SKM-1 treated with dmso at 0.1 percent for 144 hours (cell line): ENCODE measurements at regions not wholly inside any gene's neighbourhood (a gene's known extent, or its start where the extent isn't known, plus 50 kb on each side); places are given as distances from the start of the nearest gene placed in this dataset.
"Not testable (repeated sequence)": the region's sequence is repeated elsewhere in the genome, so short reads cannot be mapped to it uniquely, and the experiment has no call there.

Experiments used
- DNase-seq: peaks from one replicate; lab custom pipeline; 2025; ENCODE audit not compliant: unreplicated experiment; lab: John Stamatoyannopoulos, UW

- no peak for DNase-seq
Observed at GRCh38 chrX:130550351-130550750, 148.6 kb downstream of the RBMX2 start.

DNA sequence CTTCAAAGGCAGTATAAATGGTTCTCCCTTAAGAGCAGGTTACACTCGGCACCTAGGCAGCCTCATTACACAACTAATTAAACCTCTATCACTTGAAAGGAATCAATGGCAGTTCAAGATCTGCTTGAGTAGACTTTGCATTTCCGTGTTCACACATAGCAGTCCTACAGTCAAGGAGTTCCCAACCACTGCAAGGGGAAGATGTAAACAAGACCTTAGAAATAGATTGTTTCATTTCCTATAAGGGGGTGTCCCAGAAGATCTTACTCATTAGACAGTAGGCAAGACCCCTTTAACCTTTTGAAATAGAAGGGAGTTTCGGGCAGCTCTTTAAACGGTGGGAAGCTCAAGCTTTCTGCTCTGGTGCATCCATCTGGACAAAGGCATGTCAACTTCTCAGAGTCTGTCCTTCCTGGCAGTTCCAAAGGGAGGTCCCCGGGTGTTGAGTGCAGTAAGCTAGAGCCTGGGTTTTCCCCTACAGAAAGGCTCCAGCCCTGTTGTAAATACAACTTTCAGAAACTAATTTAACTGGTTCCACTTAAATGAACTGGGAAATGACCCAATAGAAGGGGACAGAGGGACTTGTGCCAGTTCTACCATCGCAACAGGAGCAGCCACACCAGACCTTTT, 150.8 kb downstream of the RBMX2 start:
- no peak for DNase-seq

- DNase-seq, result no peak
Observed at GRCh38 chrX:130555341-130555740, 153.6 kb downstream of the RBMX2 start.

DNA sequence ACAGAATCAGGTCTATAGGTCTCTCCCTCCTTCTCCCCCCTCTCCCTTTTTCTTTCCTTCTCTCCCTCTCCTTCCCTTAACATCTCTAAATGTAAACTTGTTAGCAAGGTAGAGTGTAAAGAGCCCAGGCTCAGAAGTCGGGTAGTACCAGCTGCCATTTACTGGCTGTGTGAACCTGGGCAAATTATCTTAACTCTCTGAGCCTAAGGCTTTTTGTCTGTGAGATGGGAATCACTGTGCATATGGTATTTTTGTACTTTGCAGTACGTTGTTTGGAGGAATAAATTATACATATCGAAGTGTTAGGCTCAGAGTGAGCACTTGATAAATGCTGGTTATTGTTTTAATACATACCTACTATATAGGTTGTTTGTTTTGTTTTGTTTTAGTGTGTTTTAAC, 154.0 kb downstream of the RBMX2 start:
- no peak for DNase-seq

DNA sequence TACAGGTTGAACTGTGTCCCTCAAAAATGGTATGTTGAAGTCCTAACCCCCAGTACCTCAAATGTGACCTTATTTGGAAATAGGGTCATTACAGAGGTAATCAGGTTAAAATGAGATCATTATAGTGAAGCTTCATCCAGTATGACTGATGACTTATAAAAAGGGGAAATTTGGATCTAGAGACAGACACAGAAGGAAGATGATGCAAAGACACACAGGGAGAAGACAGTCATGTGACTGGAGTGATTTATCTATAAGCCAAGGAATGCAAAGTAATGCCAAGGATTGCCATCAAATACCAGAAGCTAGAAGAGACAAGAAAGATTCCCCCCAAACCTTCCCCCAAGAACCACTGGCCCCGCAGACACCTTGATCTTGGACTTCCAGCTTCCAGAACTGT, 155.2 kb downstream of the RBMX2 start:
- DNase-seq, result no peak

DNA sequence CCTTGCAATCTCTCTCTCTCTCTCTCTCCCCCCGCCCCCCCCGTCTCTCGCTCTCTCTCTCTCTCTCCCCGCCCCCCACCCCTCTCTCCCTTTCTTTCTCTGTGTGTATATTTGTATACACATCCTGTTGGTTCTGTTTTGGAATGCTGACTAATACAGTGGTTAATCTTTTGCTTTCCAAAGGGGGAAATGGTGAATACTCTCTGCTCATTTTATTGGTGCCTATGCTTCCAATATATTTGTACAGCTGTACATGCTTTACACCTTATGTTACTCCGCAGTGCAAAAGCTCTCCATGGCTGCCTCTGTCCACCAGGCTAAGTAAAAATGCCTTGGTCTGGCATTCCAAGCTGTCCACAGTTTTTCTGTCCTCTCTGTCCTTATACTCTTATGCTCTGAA, 158.8 kb downstream of the RBMX2 start:
- DNase-seq, result no peak

DNA sequence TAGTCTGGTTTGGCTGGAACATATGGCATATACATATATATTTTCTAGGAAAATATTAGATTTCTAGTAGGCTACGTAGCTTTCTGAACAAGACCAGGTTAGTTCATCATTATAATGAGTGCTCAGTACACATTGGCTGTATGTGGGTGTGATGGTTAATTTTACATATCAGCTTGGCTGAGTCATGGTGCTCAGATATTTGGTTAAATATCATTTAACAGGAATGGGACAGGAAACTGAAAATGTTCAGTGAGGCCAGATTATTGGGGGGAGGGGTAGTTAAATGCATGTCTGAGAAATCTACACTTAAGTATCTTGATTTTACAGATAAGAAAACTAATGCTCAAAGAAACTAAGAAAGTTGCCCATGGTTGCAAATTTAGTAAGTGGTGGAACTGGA, 160.1 kb downstream of the RBMX2 start:
- DNase-seq, result no peak

GRCh38 chrX:130563476-130563875, 161.7 kb downstream of the RBMX2 start:
- DNase-seq, result no peak

DNA sequence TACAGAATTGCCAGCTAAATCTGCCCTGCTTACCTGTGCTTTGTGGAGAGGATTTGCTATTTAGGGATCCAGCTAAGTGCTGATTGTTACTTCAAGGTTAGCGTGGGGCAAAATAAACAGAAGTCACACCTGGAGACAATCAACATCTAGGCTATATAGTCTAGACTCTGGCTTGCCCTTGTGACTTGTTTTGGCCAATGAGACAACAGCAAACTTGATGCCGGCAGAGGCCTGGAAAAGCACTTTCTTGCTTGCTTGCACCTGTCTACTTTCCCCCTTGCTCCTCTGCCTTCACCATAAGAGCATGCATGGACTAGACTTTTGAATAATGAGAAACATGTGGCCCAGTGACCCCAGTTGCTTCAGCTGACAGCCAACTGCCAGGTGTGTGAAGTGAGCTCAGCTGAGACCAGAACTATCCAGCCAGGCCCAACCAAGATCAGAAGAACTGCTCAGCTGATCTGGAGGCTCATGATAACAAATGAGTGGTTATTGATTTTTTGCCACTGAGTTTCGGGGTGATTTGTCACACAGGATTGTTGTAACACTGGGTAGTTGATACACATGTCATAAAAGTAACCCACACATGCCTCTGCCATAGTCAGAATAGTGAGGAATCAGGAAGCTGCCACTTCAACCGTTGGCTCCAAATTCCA, 164.4 kb downstream of the RBMX2 start:
- no peak for DNase-seq

- not testable (repeated sequence) for DNase-seq
Observed at GRCh38 chrX:130573030-130573429, 171.2 kb downstream of the RBMX2 start.
